HG03095 (cell line): ENCODE measurements at regions not wholly inside any gene's neighbourhood (a gene's known extent, or its start where the extent isn't known, plus 50 kb on each side); places are given as distances from the start of the nearest gene placed in this dataset.
"Not testable (repeated sequence)": the region's sequence is repeated elsewhere in the genome, so short reads cannot be mapped to it uniquely, and the experiment has no call there.

Experiments used
- ATAC-seq: cut with Tn5 transposase; IDR thresholded peaks from one replicate; pipeline ENCODE4 v1.9.1; 2021; ENCODE audit warnings: moderate library complexity; ENCODE audit not compliant: unreplicated experiment

DNA sequence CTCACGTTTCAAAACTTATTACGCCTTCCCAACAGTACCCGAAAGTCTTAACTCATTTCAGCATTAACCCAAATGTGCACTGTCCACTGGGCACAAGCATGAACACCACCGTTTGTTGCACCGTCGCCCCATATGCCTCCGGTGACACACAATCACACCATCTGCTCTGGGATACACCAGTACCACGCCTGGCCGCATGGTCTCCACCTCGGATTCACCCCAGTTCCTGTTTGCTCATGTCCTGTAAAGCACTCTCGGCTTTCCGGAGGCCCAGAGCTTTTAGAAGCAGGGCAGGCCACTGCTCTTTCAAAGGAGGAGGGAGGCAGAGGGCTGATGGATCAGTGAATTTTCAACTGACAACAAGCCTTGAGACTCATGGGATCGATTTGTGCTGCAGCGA, 1570.0 kb upstream of the DEFB115 start:
- ATAC-seq = no peak

- no peak for ATAC-seq
Measured at GRCh38 chr20:29689411-29690225, 1567.8 kb upstream of the DEFB115 start.

DNA sequence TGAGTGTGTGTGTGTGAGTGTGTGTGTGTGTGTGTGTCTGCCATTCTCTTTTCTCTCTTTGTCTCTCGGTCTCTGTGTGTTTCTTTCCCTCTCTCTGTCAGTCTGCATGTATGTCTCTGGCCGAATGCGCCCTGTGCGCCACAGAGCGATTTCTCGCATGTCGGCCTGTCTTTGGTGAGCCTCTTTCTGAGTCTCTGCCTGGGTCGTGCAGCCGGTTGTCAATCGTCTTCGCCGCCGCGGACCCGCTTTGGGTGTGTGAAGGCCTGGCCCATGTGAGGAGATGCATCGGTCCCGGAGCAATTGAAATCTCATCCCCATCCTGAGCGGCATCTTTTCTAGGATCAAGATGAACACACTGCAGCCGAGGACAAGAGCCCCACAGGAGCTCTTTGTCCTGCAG, 1567.2 kb upstream of the DEFB115 start:
- ATAC-seq = no peak

- no peak for ATAC-seq
Measured at GRCh38 chr20:29740601-29740950, 1516.9 kb upstream of the DEFB115 start.

GRCh38 chr20:29740951-29741593, 1516.4 kb upstream of the DEFB115 start:
- ATAC-seq = no peak

DNA sequence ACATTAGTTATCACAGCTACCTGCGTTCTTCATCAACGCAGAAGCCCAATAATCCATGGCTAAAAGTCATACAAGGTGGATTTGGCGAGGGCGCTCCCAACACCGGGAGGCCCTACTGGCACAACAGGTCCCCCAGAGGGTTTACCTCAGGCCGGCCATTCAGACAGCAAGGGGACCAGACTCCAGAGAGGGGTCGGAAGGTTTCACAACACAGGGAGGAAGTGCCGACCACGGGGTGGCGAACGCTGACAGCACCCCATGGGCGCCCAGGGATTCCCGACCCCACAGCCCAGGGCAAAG, 1515.9 kb upstream of the DEFB115 start:
- no peak for ATAC-seq

GRCh38 chr20:29741894-29742698, 1515.4 kb upstream of the DEFB115 start:
- ATAC-seq = no peak

GRCh38 chr20:29742699-29743100, 1514.8 kb upstream of the DEFB115 start:
- ATAC-seq = no peak

GRCh38 chr20:29743101-29743931, 1514.1 kb upstream of the DEFB115 start:
- no peak for ATAC-seq

- ATAC-seq = no peak
Measured at GRCh38 chr20:29744071-29744470, 1513.4 kb upstream of the DEFB115 start.

DNA sequence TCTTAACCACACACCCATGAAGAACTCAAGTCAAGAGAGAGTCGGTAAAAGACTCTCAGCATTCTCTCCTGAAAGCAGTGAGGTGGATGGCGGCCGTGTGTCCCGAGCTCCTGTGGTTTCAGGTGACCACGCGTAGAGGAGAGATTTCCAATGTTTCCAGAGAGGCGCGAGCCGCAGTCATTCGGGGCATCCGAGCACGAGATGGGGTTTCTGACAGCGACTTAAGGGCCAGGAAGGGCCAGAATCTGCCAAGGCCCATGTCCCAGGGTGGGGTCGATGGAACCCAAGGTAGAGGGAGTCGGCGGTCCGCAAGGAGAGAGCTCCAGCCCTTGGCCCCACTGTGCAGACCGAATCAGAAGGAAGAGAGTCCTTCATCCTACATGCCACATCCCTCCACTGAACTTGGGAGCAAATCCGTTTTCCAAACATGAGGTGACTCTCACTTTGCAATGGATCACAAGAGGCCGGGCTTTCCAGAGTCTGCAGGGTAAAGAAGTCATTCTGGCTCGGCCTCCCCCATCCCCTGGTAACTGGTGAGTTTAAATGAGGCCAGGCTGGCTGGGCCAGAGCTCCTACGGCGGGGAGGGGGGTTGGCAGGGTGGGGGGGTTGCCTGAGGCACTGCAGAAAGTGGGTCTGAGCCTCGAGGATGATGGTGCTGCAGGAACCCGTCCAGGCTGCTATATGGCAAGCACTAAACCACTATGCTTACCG, 1511.8 kb upstream of the DEFB115 start:
- not testable (repeated sequence) for ATAC-seq

DNA sequence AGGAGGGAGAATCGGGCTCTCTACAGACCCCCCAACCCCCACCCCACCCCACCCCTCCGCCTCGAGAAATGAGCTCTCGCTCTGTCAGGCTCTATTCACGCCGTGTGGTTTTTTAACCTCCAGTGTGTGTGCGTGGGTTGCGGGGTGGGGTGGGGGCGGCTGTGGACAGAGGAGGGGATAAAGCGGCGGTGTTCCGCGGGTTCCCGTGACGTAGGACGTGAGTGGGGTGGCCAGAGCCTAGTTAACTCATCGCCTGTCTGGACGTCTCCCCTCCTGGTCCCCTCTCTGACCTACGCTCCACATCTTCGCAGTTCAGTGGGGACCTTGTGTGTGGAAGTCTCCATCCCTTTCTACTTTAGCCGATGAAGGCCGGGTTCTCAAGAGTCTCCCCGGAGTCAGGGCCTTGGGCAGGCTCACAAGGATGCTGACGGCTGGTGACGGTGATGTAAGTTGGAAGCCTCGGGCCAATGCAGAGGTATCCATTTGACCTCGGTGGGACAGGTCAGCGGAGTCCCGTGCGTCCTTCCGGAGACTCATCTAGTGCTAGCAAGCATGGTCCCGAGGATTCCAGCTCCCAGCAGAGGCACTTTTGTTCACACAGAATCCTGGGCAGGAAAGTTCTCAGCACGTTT, 1507.1 kb upstream of the DEFB115 start:
- ATAC-seq = no peak

GRCh38 chr20:29752644-29753425, 1504.6 kb upstream of the DEFB115 start:
- ATAC-seq = not testable (repeated sequence)

GRCh38 chr20:29753426-29753746, 1504.1 kb upstream of the DEFB115 start:
- ATAC-seq = not testable (repeated sequence)

- ATAC-seq = not testable (repeated sequence)
Measured at GRCh38 chr20:29753879-29754278, 1503.6 kb upstream of the DEFB115 start.

DNA sequence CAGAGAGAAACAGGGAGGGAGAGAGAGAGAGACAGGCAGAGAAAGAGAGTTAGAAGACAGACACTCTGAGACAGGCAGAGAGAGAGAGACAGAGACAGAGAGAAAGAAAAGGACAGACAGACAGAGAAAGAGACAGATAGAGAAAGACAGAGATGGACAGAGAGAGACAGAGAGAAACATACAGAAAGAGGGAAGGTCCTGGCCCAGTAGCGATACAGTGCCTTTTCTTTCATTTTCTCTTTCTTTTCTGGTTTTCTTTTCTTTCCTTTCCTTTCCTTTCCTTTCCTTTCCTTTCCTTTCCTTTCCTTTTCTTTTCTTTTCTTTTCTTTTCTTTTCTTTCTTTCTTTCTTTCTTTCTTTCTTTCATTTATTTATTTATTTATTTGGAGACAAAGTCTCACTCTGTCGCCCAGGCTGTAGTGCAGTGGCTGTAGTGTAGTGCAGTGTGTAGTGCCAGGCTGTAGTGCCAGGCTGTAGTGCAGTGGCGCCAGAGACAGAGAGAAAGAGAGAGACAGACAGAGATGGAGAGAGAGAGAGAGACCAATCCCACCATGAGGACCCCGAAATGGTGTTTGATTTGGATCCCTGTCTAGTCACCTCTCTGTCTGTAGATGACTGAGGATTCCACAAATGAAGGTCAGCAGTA, 1501.5 kb upstream of the DEFB115 start:
- ATAC-seq = not testable (repeated sequence)

DNA sequence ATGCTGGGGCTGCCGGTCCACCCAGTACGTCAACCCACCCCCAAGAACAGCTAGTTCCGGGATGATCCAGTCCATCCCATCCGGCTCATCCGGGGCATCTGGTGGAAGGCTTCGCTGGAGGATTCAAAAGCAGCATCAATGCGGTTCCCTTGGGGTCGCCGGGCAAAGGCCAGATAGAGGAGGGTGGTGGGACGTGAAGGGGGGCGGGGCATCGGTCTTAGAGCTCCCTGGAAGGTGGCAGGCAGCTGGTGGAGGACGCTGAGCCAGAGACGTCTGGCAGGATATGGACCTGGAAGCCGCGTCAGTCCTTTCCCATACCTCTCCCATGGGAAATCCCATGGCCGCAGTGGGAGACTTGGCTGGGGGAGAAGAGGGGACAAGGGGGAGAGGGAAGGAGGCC, 1500.8 kb upstream of the DEFB115 start:
- ATAC-seq = no peak

DNA sequence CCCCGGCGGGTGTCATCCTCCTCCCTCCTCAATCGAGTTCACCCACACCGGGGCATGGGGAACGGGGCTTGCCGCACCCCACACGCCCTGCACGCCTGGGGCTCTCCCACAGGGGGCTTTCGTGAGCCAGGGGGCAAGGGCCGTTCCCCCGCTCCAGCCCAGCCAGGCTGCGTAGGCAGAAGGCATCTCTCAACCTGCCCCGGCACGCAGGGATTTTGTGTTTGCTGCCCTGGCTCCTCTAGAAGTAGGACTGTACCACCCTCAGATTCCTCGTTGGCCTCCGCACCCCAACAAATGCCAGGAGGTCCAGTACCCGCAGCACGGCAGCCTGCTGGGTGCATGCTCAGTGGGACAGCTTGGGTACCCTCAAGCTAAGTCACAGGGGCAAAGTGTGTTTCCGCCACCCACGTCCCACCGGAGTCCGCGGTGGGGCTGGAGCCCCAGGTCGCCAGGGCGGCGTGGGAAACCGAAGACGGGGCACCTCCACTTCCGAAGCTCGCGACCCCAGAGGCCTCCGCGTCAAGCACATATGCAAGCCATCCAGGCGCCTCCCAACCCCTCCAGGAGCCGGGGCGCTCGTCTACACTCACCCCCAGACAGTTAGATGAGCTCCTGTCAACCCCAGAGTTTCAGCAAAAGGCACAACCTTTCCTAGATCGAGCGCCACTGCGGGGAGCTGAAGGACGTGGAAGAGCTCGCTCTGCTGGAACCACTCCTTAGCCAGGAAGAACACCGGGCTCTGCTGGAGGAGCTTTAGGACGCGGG, 1495.7 kb upstream of the DEFB115 start:
- not testable (repeated sequence) for ATAC-seq
